Transverse colon (tissue), 4 donors: ENCODE measurements at regions not wholly inside any gene's neighbourhood (a gene's known extent, or its start where the extent isn't known, plus 50 kb on each side); places are given as distances from the start of the nearest gene placed in this dataset.

ENCODE experiments used
- DNase-seq: peaks from one replicate; pipeline ENCODE4 v3.0.0-alpha.2; 2019
- H3K27ac ChIP-seq, 4 donors: fragments of 200-600 bp; sonication (generic); 2 replicates each; pipeline ENCODE4 v1.5.1; 2016 to 2018; ENCODE audit warnings: inconsistent platforms in 4 of 4
- H3K27me3 ChIP-seq: fragments of 200-600 bp; sonication (generic); 2 replicates; pipeline ENCODE4 v1.5.1; 2017; ENCODE audit warnings: inconsistent platforms
- H3K36me3 ChIP-seq, 4 donors: fragments of 200-600 bp; sonication (generic); 2 replicates each; pipeline ENCODE4 v1.5.1; 2017 to 2019; ENCODE audit warnings: inconsistent platforms in 4 of 4
- H3K4me1 ChIP-seq, 4 donors: fragments of 200-600 bp; sonication (generic); 2 replicates each; pipeline ENCODE4 v1.5.1; 2017 to 2020; ENCODE audit warnings: inconsistent platforms in 4 of 4
- H3K4me3 ChIP-seq, 4 donors: fragments of 200-600 bp; sonication (generic); 1 replicate in 1 of 4; 2 replicates in 3 of 4; pipeline versions ENCODE4 v1.5.1 to v1.6.1; 2017 to 2019; ENCODE audit warnings: inconsistent platforms in 4 of 4
- H3K9me3 ChIP-seq, 2 donors: fragments of 200-600 bp; sonication (generic); 2 replicates each; pipeline ENCODE4 v1.5.1; 2017 to 2019; ENCODE audit warnings: inconsistent platforms in 2 of 2
- EP300 ChIP-seq: sonication (generic); formaldehyde crosslinking; IDR thresholded peaks from one replicate; pipeline ENCODE4 v1.6.1; 2017; ENCODE audit warnings: antibody characterized with exemption, low read depth
- POLR2A ChIP-seq: fragments of 450-650 bp; IDR thresholded peaks from one replicate; pipeline ENCODE4 v1.6.1; 2016; ENCODE audit warnings: antibody characterized with exemption, mild to moderate bottlenecking, moderate library complexity
- POLR2AphosphoS5 ChIP-seq, 3 donors: sonication (generic); formaldehyde crosslinking; IDR thresholded peaks; one replicate each; pipeline ENCODE4 v1.6.1; 2016; ENCODE audit warnings: antibody characterized with exemption in 3 of 3
- WGBS, 2 donors: methylation state at CpG; one replicate each; pipeline ENCODE4 v1.1.5; 2018; ENCODE audit warnings: low coverage in 1 of 2; 5-methylcytosine and 5-hydroxymethylcytosine counted together
- in situ Hi-C, 4 donors: fragments of 200-750 bp; cut with MboI; loops; one replicate each; pipeline versions ENCODE4 v1.15.0 to v1.15.1; 2017; ENCODE audit warnings: low sequenced_read_pairs in 3 of 4, low pct_ligation_motif_present in 1 of 4, low pct_unique_long_range_greater_than_20kb in 1 of 4
- intact Hi-C: fragments of 100-400 bp; cut with DNase I; formaldehyde crosslinking; loops from one replicate; pipeline ENCODE4 v1.15.1; 2023; ENCODE audit warnings: low total_unique reads
- TF ChIP-seq, protein P1 (sequence below), 5 experiments: fragments of 200-600 bp in 3 of 5; fragments of 450-650 bp in 2 of 5; sonication (generic) in 3 of 5; IDR thresholded peaks; 1 replicate in 2 of 5; 2 replicates in 3 of 5; pipeline ENCODE4 v1.5.1; 2016 to 2017; ENCODE audit warnings: antibody characterized with exemption in 5 of 5, inconsistent platforms in 3 of 5, mild to moderate bottlenecking in 2 of 5, moderate library complexity in 1 of 5

GRCh38 chr11:26045082-26045481 is 286.8 kb upstream of the ANO3 start:
- H3K27ac ChIP-seq = no peak overlapping the region
- no peaks in the 10 kb centered on the region for H3K27me3 ChIP-seq
- intact Hi-C loops = no loop called here
- no peaks in the 10 kb centered on the region for H3K9me3 ChIP-seq
- in situ Hi-C loops = no loop called here
- H3K4me1 ChIP-seq = no peaks in the 10 kb centered on the region
- H3K36me3 ChIP-seq = no peaks in the 10 kb centered on the region
- TF ChIP-seq POLR2A = no peak
- TF ChIP-seq, protein P1, sequence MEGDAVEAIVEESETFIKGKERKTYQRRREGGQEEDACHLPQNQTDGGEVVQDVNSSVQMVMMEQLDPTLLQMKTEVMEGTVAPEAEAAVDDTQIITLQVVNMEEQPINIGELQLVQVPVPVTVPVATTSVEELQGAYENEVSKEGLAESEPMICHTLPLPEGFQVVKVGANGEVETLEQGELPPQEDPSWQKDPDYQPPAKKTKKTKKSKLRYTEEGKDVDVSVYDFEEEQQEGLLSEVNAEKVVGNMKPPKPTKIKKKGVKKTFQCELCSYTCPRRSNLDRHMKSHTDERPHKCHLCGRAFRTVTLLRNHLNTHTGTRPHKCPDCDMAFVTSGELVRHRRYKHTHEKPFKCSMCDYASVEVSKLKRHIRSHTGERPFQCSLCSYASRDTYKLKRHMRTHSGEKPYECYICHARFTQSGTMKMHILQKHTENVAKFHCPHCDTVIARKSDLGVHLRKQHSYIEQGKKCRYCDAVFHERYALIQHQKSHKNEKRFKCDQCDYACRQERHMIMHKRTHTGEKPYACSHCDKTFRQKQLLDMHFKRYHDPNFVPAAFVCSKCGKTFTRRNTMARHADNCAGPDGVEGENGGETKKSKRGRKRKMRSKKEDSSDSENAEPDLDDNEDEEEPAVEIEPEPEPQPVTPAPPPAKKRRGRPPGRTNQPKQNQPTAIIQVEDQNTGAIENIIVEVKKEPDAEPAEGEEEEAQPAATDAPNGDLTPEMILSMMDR (IDR thresholded peaks at IDR 0.05) = no peak
- TF ChIP-seq POLR2AphosphoS5 (IDR thresholded peaks at IDR 0.05) = no peak
- TF ChIP-seq EP300 = no peak
- no peak for DNase-seq
- H3K4me3 ChIP-seq = no peak overlapping the region

- no peak overlapping the region for H3K27ac ChIP-seq
- intact Hi-C loops (no loop called here), in situ Hi-C loops (no loop called here)
- no peak for DNase-seq
- H3K4me1 ChIP-seq = no peaks in the 10 kb centered on the region
- H3K27me3 ChIP-seq = no peaks in the 10 kb centered on the region
- no peaks in the 10 kb centered on the region for H3K36me3 ChIP-seq
- H3K9me3 ChIP-seq = no peaks in the 10 kb centered on the region
- WGBS, 2 donors = 71 to 84% methylated on average over 2 to 3 of the region's 3 CpGs
- no peak overlapping the region for H3K4me3 ChIP-seq
- TF ChIP-seq, protein P1 (IDR thresholded peaks at IDR 0.05) = no peak
- TF ChIP-seq POLR2A = no peak
- TF ChIP-seq POLR2AphosphoS5 (IDR thresholded peaks at IDR 0.05) = no peak
- TF ChIP-seq EP300 = no peak
Measured at GRCh38 chr11:26048271-26048670, 283.7 kb upstream of the ANO3 start.

- Histone ChIP-seq H3K9me3 (no peaks in the 10 kb centered on the region), H3K4me1 (no peaks in the 10 kb centered on the region), H3K27ac (no peak overlapping the region), H3K36me3 (no peaks in the 10 kb centered on the region), H3K4me3 (no peak overlapping the region), H3K27me3 (no peaks in the 10 kb centered on the region)
- no peak for DNase-seq
- intact Hi-C loops (no loop called here), in situ Hi-C loops (no loop called here)
- whole genome bisulfite sequencing, 2 donors = 27 to 45% methylated on average over 1 of the region's 1 CpG
- no peak for TF ChIP-seq EP300
- TF ChIP-seq, protein P1 (IDR thresholded peaks at IDR 0.05) = no peak
Measured at GRCh38 chr11:26053966-26054365, 278.0 kb upstream of the ANO3 start.

- 20 to 47% methylated on average over 1 of the region's 1 CpG for WGBS, 2 donors
- Histone ChIP-seq H3K9me3 (no peaks in the 10 kb centered on the region), H3K36me3 (no peaks in the 10 kb centered on the region), H3K27me3 (no peaks in the 10 kb centered on the region), H3K4me3 (no peak overlapping the region), H3K27ac (no peak overlapping the region), H3K4me1 (no peaks in the 10 kb centered on the region)
- intact Hi-C loops = no loop called here
- in situ Hi-C loops = no loop called here
- no peak for TF ChIP-seq EP300
- TF ChIP-seq, protein P1 (IDR thresholded peaks at IDR 0.05) = no peak
- TF ChIP-seq POLR2A = no peak
- no peak for TF ChIP-seq POLR2AphosphoS5 (IDR thresholded peaks at IDR 0.05)
- DNase-seq = no peak
Measured at GRCh38 chr11:26062660-26063059, 269.3 kb upstream of the ANO3 start.
